ENCODE measurements at regions not wholly inside any gene's neighbourhood (a gene's known extent, or its start where the extent isn't known, plus 50 kb on each side); places are given as distances from the start of the nearest gene placed in this dataset.

DNA sequence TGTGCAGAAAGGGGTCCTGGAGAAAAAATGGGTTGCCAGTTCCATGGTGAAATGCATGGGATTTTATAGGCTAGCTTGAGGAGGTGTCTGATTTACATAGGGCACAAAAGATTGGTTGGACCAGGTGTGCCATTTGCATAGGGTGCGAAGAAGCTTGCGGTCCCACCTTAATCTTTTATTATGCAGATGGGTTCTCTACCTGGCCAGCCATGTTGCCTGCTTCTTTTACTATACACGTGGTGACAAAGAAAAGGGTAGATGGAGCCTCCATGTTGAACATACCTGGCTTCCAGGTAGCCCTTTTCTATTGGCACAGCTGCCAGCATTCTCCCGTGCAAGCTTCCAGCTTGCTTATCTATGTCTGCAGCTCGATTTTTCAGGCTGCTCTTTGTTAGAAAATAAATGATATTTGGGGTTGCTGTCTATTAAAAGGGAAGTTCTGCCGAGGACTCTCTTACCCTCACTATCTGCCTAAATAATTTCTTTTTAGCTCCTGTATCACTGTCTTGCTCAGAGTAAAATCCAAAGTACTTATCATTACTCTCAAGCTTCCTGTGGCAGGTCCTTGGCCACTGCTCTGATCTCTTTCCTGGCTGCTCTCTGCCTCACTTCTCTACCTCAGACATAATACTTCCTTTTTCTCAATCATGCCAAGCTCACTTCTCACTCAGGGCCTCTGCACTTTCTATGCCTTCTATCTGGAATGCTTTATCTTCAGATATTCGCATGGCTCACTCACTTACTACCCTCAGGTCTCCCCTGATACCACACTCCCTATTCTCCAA, 216.0 kb upstream of the DAAM1 start:
- TF ChIP-seq, protein P1, sequence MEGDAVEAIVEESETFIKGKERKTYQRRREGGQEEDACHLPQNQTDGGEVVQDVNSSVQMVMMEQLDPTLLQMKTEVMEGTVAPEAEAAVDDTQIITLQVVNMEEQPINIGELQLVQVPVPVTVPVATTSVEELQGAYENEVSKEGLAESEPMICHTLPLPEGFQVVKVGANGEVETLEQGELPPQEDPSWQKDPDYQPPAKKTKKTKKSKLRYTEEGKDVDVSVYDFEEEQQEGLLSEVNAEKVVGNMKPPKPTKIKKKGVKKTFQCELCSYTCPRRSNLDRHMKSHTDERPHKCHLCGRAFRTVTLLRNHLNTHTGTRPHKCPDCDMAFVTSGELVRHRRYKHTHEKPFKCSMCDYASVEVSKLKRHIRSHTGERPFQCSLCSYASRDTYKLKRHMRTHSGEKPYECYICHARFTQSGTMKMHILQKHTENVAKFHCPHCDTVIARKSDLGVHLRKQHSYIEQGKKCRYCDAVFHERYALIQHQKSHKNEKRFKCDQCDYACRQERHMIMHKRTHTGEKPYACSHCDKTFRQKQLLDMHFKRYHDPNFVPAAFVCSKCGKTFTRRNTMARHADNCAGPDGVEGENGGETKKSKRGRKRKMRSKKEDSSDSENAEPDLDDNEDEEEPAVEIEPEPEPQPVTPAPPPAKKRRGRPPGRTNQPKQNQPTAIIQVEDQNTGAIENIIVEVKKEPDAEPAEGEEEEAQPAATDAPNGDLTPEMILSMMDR (IDR thresholded peaks at IDR 0.05; ENCODE audit: control extremely low read depth, extremely low read depth, low read depth, missing control alignments): no peak
- DNase-seq (ENCODE audit: extremely low spot score): no peak
- ChIA-PET CTCF (interaction anchor here (0.7 to 0.8 kb wide), 2 partner anchors 15 to 48 kb away, joined by 3 to 4 read pairs; no protein-coding TSS in a partner anchor), POLR2A (interaction anchor here (0.5 kb wide), 1 partner anchor 413 kb away, joined by 4 read pairs; no protein-coding TSS in a partner anchor)

DNA sequence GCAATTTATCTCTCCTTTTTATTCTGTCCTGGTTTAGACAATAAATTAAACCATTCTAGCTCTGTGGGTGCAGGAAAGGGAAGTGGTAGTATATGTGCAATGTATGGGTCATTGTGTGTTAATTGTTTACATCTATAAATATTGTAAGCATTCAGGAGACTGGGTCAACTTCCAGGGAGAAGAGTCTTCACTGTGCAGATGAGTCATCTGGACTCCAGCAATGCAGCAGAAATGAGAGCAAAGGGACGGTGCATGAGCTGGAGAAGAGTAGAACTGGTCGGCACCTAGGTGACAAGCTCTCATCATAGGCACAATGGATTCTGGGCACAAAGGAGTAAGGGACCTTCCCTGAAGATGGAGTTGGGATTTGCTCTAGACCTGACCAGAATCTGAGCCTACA, 211.1 kb upstream of the DAAM1 start:
- CTCF ChIA-PET: interaction anchor here (1.0 to 1.8 kb wide), 3 partner anchors 10 to 14 kb away, joined by 3 to 9 read pairs (median 3); no protein-coding TSS in a partner anchor
- TF ChIP-seq, protein P1 (IDR thresholded peaks at IDR 0.05; ENCODE audit: control extremely low read depth, extremely low read depth, low read depth, missing control alignments): no peak
- POLR2A ChIA-PET: no interaction called here

DNA sequence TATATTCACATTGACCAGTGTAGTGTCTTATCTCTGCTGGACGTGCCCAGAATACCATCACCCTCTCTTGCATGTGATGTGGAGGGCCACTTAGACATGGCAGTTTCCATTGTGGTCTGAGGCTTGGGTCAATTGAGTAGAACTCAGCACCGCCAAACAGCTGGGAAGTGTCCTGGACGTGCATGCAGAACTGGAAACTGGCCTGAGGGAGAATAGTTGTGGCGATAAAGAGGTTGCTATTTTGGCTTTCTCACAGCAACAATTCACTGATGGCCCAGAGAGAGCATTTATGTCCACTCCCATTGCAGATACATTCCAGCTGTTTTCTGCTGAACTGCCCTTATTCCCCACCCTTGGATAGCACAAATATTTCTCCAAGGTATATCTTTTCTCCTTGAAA, 210.1 kb upstream of the DAAM1 start:
- CTCF ChIA-PET: interaction anchor here (1.1 to 1.8 kb wide), 7 partner anchors 8 to 337 kb away, joined by 3 to 9 read pairs (median 3); no protein-coding TSS in a partner anchor
- POLR2A ChIA-PET: no interaction called here
- no peak for DNase-seq (ENCODE audit: extremely low spot score)
- TF ChIP-seq, protein P1 (IDR thresholded peaks at IDR 0.05; ENCODE audit: control extremely low read depth, extremely low read depth, low read depth, missing control alignments): no peak

More for the DNA sequence above, 211.1 kb upstream of the DAAM1 start:
- DNase-seq (ENCODE audit: extremely low spot score): no peak

DNA sequence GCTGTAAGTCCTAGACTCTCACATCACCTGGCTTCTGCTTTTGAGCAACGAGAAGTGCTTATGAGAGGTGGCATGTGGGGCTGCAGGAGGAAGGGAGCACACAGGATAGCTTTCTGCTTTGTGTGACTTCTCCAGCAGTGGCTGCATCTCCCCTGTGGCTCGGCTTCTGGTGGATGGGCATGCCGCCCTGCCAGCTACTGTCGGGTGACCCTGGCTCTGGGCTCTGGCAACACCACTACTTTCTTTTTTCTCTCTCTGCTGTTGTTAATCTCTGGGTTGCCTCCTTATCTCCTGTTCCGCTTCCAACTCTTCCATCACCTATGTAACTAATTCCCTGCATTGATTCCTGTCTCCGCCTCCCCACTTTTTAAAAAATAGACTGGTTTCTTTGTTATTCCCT, 209.1 kb upstream of the DAAM1 start:
- DNase-seq (ENCODE audit: extremely low spot score): no peak
- TF ChIP-seq, protein P1 (IDR thresholded peaks at IDR 0.05; ENCODE audit: control extremely low read depth, extremely low read depth, low read depth, missing control alignments): no peak
- ChIA-PET CTCF (interaction anchor here (1.1 to 1.4 kb wide), 6 partner anchors 9 to 338 kb away, joined by 3 to 4 read pairs (median 3); no protein-coding TSS in a partner anchor), POLR2A (no interaction called here)

DNA sequence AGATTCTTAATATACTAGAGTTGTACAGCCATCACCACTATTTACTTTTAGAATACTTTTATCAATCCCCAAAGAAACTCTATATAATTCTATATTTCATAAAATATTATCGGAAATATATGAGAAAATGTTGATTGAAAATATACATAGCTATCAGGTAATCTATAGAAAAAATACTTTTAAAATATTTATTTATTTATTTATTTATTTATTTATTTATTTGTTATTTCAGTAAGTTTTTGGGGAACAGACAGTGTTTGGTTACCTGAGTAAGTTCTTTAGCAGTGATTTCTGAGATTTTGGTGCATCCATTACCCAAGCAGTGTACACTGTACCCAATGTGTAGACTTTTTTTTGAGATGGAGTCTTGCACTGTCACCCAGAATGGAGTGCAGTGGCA, 206.6 kb upstream of the DAAM1 start:
- CTCF ChIA-PET: interaction anchor here (1.0 kb wide), 1 partner anchor 63 kb away, joined by 4 read pairs; no protein-coding TSS in a partner anchor
- POLR2A ChIA-PET: no interaction called here
- TF ChIP-seq, protein P1 (IDR thresholded peaks at IDR 0.05; ENCODE audit: control extremely low read depth, extremely low read depth, low read depth, missing control alignments): no peak

DNA sequence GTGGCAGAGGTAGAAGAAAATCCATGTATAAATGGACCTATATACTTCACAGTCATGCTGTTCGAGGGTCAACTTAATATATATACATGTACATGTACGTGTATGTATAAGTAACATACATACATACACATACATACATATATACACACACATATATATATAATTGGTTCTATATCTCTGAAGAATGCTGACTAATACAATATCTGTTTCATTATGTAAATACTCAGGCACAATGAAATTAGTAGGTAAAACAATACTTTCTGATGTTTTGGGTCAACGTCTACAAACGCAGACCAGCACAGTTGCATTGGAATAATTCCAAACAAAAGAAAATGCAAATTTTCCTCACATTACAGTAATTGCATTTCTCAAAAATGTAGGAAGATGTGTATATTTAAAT, 202.7 kb upstream of the DAAM1 start:
- ChIA-PET CTCF (no interaction called here), POLR2A (no interaction called here)
- no peak for DNase-seq (ENCODE audit: extremely low spot score)
- TF ChIP-seq, protein P1 (IDR thresholded peaks at IDR 0.05; ENCODE audit: control extremely low read depth, extremely low read depth, low read depth, missing control alignments): no peak

More for the DNA sequence above, 206.6 kb upstream of the DAAM1 start:
- no peak for DNase-seq (ENCODE audit: extremely low spot score)
